AG09309 (cell line): ENCODE measurements at regions not wholly inside any gene's neighbourhood (a gene's known extent, or its start where the extent isn't known, plus 50 kb on each side); places are given as distances from the start of the nearest gene placed in this dataset.
"Not testable (repeated sequence)": the region's sequence is repeated elsewhere in the genome, so short reads cannot be mapped to it uniquely, and the experiment has no call there.

Source experiments
- DNase-seq: peaks from one replicate; pipeline ENCODE4 v3.0.0-alpha.2; 2010; ENCODE audit warnings: low read depth
- H3K4me3 ChIP-seq: 2 replicates; pipeline ENCODE4 v1.5.1; 2011; ENCODE audit warnings: mild to moderate bottlenecking, low read depth, low read length, moderate library complexity; ENCODE audit not compliant: control insufficient read depth
- TF ChIP-seq, protein P1 (sequence below): IDR thresholded peaks from 2 replicates; pipeline ENCODE4 v1.5.1; 2011; ENCODE audit warnings: mild to moderate bottlenecking, low read depth, low read length, inconsistent platforms; ENCODE audit not compliant: insufficient read depth, control insufficient read depth; ENCODE audit errors: missing control alignments

DNA sequence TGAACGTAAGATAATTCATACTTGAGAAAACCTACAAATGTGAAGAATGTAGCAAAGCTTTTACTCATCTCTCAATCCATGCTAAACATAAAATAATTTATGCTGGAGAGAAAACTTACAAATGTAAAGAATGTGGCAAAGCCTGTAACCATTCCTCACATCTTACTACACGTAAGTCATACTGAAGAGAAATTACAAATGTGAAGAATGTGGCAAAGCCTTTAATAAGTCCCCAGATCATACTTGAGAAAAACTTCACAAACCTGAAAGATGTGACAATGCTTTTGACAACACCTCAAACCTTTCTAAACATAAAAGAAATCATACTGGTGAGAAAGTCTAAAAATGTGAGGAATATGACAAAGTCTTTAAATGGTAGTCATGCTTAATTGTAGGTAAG lies 89.4 kb downstream of the ZNF675 start:
- DNase-seq = no peak
- TF ChIP-seq, protein P1, sequence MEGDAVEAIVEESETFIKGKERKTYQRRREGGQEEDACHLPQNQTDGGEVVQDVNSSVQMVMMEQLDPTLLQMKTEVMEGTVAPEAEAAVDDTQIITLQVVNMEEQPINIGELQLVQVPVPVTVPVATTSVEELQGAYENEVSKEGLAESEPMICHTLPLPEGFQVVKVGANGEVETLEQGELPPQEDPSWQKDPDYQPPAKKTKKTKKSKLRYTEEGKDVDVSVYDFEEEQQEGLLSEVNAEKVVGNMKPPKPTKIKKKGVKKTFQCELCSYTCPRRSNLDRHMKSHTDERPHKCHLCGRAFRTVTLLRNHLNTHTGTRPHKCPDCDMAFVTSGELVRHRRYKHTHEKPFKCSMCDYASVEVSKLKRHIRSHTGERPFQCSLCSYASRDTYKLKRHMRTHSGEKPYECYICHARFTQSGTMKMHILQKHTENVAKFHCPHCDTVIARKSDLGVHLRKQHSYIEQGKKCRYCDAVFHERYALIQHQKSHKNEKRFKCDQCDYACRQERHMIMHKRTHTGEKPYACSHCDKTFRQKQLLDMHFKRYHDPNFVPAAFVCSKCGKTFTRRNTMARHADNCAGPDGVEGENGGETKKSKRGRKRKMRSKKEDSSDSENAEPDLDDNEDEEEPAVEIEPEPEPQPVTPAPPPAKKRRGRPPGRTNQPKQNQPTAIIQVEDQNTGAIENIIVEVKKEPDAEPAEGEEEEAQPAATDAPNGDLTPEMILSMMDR = no peak
- H3K4me3 ChIP-seq = no peak overlapping the region

DNA sequence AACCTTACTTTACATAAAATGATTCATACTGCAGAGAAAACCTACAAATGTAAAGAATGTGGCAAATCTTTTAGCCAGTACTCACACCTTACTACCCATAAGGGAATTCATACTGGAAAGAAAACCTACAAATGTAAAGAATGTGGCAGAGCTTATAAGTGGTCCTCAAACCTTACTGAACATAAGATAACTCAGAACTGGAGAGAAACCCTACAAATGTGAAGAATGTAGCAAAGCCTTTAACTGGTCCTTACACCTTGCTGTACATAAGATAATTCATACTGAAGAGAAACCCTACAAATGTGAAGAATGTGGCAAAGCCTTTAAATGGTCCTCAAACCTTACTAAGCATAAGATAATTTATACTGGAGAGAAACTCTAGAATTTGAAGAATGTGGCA lies 90.1 kb downstream of the ZNF675 start:
- H3K4me3 ChIP-seq = no peak overlapping the region
- no peak for DNase-seq
- TF ChIP-seq, protein P1 = no peak

DNA sequence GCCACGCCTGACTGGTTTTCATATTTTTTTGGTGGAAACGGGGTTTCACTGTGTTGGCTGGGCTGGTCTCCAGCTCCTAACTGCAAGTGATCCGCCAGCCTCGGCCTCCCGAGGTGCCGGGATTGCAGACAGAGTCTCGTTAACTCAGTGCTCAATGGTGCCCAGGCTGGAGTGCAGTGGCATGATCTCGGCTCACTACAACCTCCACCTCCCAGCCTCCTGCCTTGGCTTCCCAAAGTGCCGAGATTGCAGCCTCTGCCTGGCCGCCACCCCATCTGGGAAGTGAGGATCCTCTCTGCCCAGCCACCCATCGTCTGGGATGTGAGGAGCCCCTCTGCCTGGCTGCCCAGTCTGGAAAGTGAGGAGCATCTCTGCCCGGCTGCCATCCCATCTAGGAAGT lies 92.7 kb downstream of the ZNF675 start:
- not testable (repeated sequence) for H3K4me3 ChIP-seq, DNase-seq

DNA sequence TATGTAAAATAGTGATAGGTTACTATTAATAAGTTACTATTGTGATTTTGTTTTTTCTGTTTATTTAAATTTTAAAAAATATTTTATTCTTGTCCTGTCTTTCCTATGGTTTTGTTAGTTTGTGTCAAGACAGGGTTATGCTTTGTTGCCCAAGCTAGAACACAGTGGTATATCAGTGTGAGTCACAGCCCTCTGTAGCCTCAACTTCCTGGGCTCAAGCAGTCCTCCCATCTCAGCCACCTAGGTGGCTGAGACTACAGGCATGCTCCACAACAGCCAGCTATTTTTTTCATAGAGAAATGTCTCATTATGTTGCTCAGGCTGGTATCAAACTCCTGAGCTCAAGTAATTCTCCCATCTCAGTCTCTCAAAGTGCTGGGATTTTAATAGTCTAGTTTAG lies 99.5 kb downstream of the ZNF675 start:
- H3K4me3 ChIP-seq = no peak overlapping the region
- TF ChIP-seq, protein P1 = no peak
- no peak for DNase-seq

DNA sequence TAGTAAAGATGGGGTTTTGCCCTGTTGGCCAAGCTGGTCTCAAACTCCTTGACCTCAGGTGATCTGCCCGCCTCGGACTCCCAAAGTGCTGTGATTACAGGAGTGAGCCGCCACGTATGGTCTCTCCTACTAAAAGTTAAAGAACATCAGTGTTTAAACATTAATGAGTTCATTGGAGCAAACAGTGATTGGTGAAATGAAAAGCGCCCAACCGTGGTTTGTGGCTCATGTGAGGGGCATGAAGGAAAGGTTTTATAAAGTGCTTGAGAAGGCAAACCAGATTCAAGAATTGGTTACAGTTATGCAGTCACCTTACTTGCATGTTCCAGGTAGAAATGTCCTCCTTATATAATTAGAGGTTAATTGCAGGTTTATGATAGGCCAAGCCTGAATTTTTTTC lies 109.5 kb downstream of the ZNF675 start:
- DNase-seq = no peak
- TF ChIP-seq, protein P1 = no peak
- no peak overlapping the region for H3K4me3 ChIP-seq

DNA sequence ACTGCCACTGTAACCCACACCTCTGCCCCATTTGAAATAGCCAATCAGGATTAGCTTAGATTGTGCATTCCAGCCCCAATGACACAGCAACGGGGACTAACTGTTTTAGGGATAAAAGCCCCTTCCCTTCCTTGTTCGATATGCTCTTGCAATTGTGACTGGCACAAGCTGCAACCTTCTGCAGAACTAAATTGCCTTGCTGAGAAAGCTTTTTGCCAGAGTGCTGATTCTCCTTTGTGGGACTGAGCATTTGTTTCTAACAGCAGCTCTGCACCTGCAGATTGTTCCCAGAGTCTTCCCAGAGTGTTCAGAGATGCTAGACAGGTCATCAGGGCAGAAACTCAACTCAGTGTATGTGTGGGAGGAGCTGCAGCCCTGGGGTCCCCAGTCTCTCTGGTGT lies 115.8 kb downstream of the ZNF675 start:
- TF ChIP-seq, protein P1 = no peak
- no peak overlapping the region for H3K4me3 ChIP-seq
- no peak for DNase-seq

DNA sequence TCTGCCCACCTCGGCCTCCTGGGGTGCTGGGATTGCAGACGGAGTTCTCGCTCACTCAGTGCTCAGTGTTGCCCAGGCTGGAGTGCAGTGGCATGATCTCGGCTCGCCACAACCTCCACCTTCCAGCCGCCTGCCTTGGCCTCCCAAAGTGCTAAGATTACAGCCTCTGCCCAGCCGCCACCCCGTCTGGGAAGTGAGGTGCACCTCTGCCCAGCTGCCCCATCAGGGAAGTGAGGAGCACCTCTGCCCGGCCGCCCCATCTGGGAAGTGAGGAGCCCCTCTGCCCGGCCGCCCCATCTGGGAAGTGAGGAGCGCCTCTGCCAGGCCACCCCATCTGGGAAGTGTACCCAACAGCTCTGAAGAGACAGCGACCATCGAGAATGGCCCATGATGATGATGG lies 118.9 kb downstream of the ZNF675 start:
- not testable (repeated sequence) for H3K4me3 ChIP-seq, DNase-seq

DNA sequence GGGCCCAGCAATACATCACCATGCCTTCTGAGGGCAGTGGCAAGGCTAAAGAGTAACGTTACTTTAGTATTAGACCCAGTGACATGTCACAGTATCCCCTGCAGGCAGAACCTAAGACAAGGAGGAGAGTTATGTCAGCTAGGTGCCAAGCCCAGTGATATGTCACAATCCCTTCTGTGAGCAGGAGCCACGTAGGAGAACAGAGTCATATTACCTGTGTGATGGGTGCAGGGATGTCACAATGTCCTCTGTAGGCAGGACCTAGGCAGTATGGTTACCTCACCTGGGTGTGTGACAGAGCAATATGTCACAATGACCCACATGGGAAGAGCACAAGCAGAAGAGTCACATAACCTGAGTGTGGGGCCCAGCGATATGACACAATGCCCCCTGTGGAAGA lies 121.8 kb downstream of the ZNF675 start:
- TF ChIP-seq, protein P1 = no peak
- DNase-seq = no peak

More for the DNA sequence above, 121.8 kb downstream of the ZNF675 start:
- no peak overlapping the region for H3K4me3 ChIP-seq
